CD14-positive monocyte (primary cell): ENCODE measurements at regions not wholly inside any gene's neighbourhood (a gene's known extent, or its start where the extent isn't known, plus 50 kb on each side); places are given as distances from the start of the nearest gene placed in this dataset.
A peak's percentile ranks its signal among the peaks of the same experiment; 100 is the strongest.

ENCODE experiments used
- DNase-seq, 3 donors: peaks; one replicate each; pipeline ENCODE4 v3.0.0-alpha.2; 2011 to 2022
- H2AFZ ChIP-seq: 2 replicates; pipeline ENCODE4 v1.6.0; 2012; ENCODE audit warnings: mild to moderate bottlenecking, low read depth, low read length, inconsistent platforms; ENCODE audit not compliant: insufficient read depth, poor library complexity, severe bottlenecking
- H3K27ac ChIP-seq, 2 donors: 1 replicate in 1 of 2; 2 replicates in 1 of 2; pipeline ENCODE4 v1.5.1; 2012 to 2013; ENCODE audit warnings: low read length in 2 of 2, control low read depth in 1 of 2, inconsistent platforms in 1 of 2, low read depth in 1 of 2, mild to moderate bottlenecking in 1 of 2
- H3K27me3 ChIP-seq, 2 donors: one replicate each; pipeline versions ENCODE4 v1.6.0 to v1.6.1; 2011 to 2013; ENCODE audit warnings: low read length in 2 of 2; ENCODE audit not compliant: control insufficient read depth in 2 of 2, insufficient read depth in 2 of 2
- H3K36me3 ChIP-seq, 2 donors: replicated peaks in 1 of 2; 1 replicate in 1 of 2; 2 replicates in 1 of 2; pipeline versions ENCODE4 v1.5.1 to v1.6.1; 2012 to 2013; ENCODE audit warnings: low read length in 2 of 2, control low read depth in 1 of 2, inconsistent platforms in 1 of 2, mild to moderate bottlenecking in 1 of 2; ENCODE audit not compliant: insufficient read depth in 2 of 2, control insufficient read depth in 1 of 2
- H3K4me1 ChIP-seq, 2 donors: 1 replicate in 1 of 2; 2 replicates in 1 of 2; pipeline versions ENCODE4 v1.5.1 to v1.6.1; 2012 to 2013; ENCODE audit warnings: low read length in 2 of 2, control low read depth in 1 of 2, inconsistent platforms in 1 of 2, mild to moderate bottlenecking in 1 of 2, moderate library complexity in 1 of 2; ENCODE audit not compliant: insufficient read depth in 2 of 2, control insufficient read depth in 1 of 2
- H3K4me2 ChIP-seq: replicated peaks from 2 replicates; pipeline ENCODE3; 2012; ENCODE audit warnings: low read length, moderate library complexity, mild to moderate bottlenecking; ENCODE audit not compliant: poor library complexity, severe bottlenecking; ENCODE audit errors: extremely low read depth
- H3K4me3 ChIP-seq, 3 experiments: fragments of 200-600 bp in 1 of 3; sonication (generic) in 1 of 3; replicated peaks in 1 of 3; 1 replicate in 2 of 3; 2 replicates in 1 of 3; pipeline ENCODE4 v1.5.1; 2011 to 2013; ENCODE audit warnings: low read length in 3 of 3, mild to moderate bottlenecking in 3 of 3, control low read depth in 2 of 3, low read depth in 2 of 3, inconsistent platforms in 1 of 3, moderate library complexity in 1 of 3
- H3K79me2 ChIP-seq: 2 replicates; pipeline ENCODE4 v1.6.0; 2012; ENCODE audit warnings: mild to moderate bottlenecking, control low read depth, inconsistent platforms, low read length, moderate library complexity; ENCODE audit not compliant: insufficient read depth
- H3K9ac ChIP-seq: 2 replicates; pipeline ENCODE4 v1.6.0; 2017; ENCODE audit warnings: low read length, mild to moderate bottlenecking; ENCODE audit not compliant: insufficient read depth, poor library complexity, severe bottlenecking
- H3K9me3 ChIP-seq, 2 donors: replicated peaks in 1 of 2; 1 replicate in 1 of 2; 2 replicates in 1 of 2; pipeline versions ENCODE4 v1.5.1 to v1.6.1; 2012 to 2013; ENCODE audit warnings: low read length in 2 of 2, control low read depth in 1 of 2; ENCODE audit not compliant: control insufficient read depth in 1 of 2, insufficient read depth in 1 of 2
- H4K20me1 ChIP-seq: 2 replicates; pipeline ENCODE4 v1.6.0; 2012; ENCODE audit warnings: mild to moderate bottlenecking, low read length, control low read depth, moderate library complexity; ENCODE audit not compliant: insufficient read depth
- H3K27ac Mint-ChIP-seq, 7 donors: one replicate each; pipeline ENCODE4 v1.8.0; 2020; ENCODE audit warnings: mild to moderate bottlenecking in 7 of 7, mixed read lengths in 7 of 7, moderate library complexity in 6 of 7, inconsistent platforms in 2 of 7
- H3K27me3 Mint-ChIP-seq, 3 donors: one replicate each; pipeline ENCODE4 v1.8.0; 2021 to 2022; ENCODE audit warnings: low read depth in 3 of 3, mild to moderate bottlenecking in 3 of 3, mixed read lengths in 3 of 3, moderate library complexity in 3 of 3, inconsistent platforms in 1 of 3
- H3K36me3 Mint-ChIP-seq, 2 donors: one replicate each; pipeline ENCODE4 v1.8.0; 2020; ENCODE audit warnings: mixed read lengths in 2 of 2, inconsistent platforms in 1 of 2, mild to moderate bottlenecking in 1 of 2
- H3K4me1 Mint-ChIP-seq: one replicate; pipeline ENCODE4 v1.8.0; 2020; ENCODE audit warnings: mild to moderate bottlenecking, mixed read lengths
- H3K4me3 Mint-ChIP-seq, 2 donors: one replicate each; pipeline ENCODE4 v1.8.0; 2020; ENCODE audit warnings: mild to moderate bottlenecking in 2 of 2, mixed read lengths in 2 of 2, moderate library complexity in 1 of 2
- H3K9me3 Mint-ChIP-seq, 7 donors: one replicate each; pipeline ENCODE4 v1.8.0; 2020 to 2022; ENCODE audit warnings: mixed read lengths in 7 of 7, mild to moderate bottlenecking in 6 of 7, moderate library complexity in 6 of 7, inconsistent platforms in 2 of 7
- CTCF ChIP-seq: fragments of 200-600 bp; IDR thresholded peaks from one replicate; pipeline ENCODE4 v1.8.0; 2022; ENCODE audit warnings: antibody characterized with exemption, mild to moderate bottlenecking
- WGBS: methylation state at CpG from one replicate; pipeline ENCODE4 v1.1.5; 2013; ENCODE audit warnings: missing lambda C conversion rate; ENCODE audit not compliant: insufficient coverage; 5-methylcytosine and 5-hydroxymethylcytosine counted together
- intact Hi-C, 2 donors: fragments of 100-400 bp; cut with micrococcal nuclease; formaldehyde crosslinking; loops; one replicate each; pipeline versions ENCODE4 v1.15.0 to v1.15.1; 2023

GRCh38 chr2:12502759-12503158 is 214.0 kb upstream of the TRIB2 start:
- H3K4me3 ChIP-seq: no peak overlapping the region
- H3K4me1 Mint-ChIP-seq: peaks cover 72% of the 10 kb centered on the region
- WGBS: 2% methylated on average over 5 of the region's 6 CpGs
- no peaks in the 10 kb centered on the region for H3K36me3 Mint-ChIP-seq
- peaks cover 0 to 3% (median 0%) of the 10 kb centered on the region in 3 donors for H3K27me3 Mint-ChIP-seq
- H3K9ac ChIP-seq: no peak overlapping the region
- peak; percentile 38 to 61 (median 49) for DNase-seq
- intact Hi-C loops: loop anchor here in 1 of 2 donors (5.0 kb wide), 1 partner anchor 45 kb away; no protein-coding TSS in a partner anchor
- no peak overlapping the region for H2AFZ ChIP-seq
- no peaks in the 10 kb centered on the region for H3K9me3 Mint-ChIP-seq
- no peaks in the 10 kb centered on the region for H3K9me3 ChIP-seq
- H3K27ac ChIP-seq: peak overlapping the region in 1 of 2 donors; percentile 51
- no peaks in the 10 kb centered on the region for H3K36me3 ChIP-seq
- peak overlapping the region; percentile 2 for H3K4me2 ChIP-seq
- no peaks in the 10 kb centered on the region for H3K27me3 ChIP-seq
- H3K4me1 ChIP-seq: peaks cover 46 to 76% of the 10 kb centered on the region in 2 donors
- H3K79me2 ChIP-seq: no peaks in the 10 kb centered on the region
- no peaks in the 10 kb centered on the region for H4K20me1 ChIP-seq
- no peak for TF ChIP-seq CTCF
- peak overlapping the region in 1 of 2 donors; percentile 35 for H3K4me3 Mint-ChIP-seq
- peak overlapping the region in 6 of 7 donors; percentile 24 to 80 (median 56) for H3K27ac Mint-ChIP-seq

- no peak overlapping the region for H3K9ac ChIP-seq
- no peak overlapping the region for H3K4me2 ChIP-seq
- WGBS: 33% methylated on average over 1 of the region's 4 CpGs
These were observed 212.3 kb upstream of the TRIB2 start for GRCh38 chr2:12504443-12504842.

More at GRCh38 chr2:12504443-12504842, 212.3 kb upstream of the TRIB2 start:
- no peaks in the 10 kb centered on the region for H3K79me2 ChIP-seq
- H3K36me3 ChIP-seq: no peaks in the 10 kb centered on the region
- no peaks in the 10 kb centered on the region for H3K9me3 ChIP-seq
- H3K9me3 Mint-ChIP-seq: no peaks in the 10 kb centered on the region
- H3K27me3 ChIP-seq: no peaks in the 10 kb centered on the region
- H3K4me3 Mint-ChIP-seq: no peak overlapping the region
- no peak for DNase-seq
- intact Hi-C loops: loop anchor here in 1 of 2 donors (5.0 kb wide), 1 partner anchor 47 kb away; no protein-coding TSS in a partner anchor
- no peak overlapping the region for H3K27ac ChIP-seq
- no peaks in the 10 kb centered on the region for H3K36me3 Mint-ChIP-seq
- H3K27me3 Mint-ChIP-seq: peaks cover 0 to 3% (median 0%) of the 10 kb centered on the region in 3 donors
- no peak overlapping the region for H2AFZ ChIP-seq
- no peak for TF ChIP-seq CTCF
- peaks cover 48 to 77% of the 10 kb centered on the region in 2 donors for H3K4me1 ChIP-seq
- no peaks in the 10 kb centered on the region for H4K20me1 ChIP-seq
- H3K4me3 ChIP-seq: no peak overlapping the region
- peaks cover 68% of the 10 kb centered on the region for H3K4me1 Mint-ChIP-seq
- H3K27ac Mint-ChIP-seq: peak overlapping the region in 1 of 7 donors; percentile 22
